Urinary bladder (tissue), 3 donors: ENCODE measurements at regions not wholly inside any gene's neighbourhood (a gene's known extent, or its start where the extent isn't known, plus 50 kb on each side); places are given as distances from the start of the nearest gene placed in this dataset.

Source experiments
- DNase-seq: peaks from one replicate; pipeline ENCODE4 v3.0.0-alpha.2; 2015; ENCODE audit errors: extremely low spot score
- H3K27ac ChIP-seq: one replicate; pipeline ENCODE4 v1.5.1; 2013; ENCODE audit warnings: low read depth, mild to moderate bottlenecking, moderate library complexity
- H3K36me3 ChIP-seq: one replicate; pipeline ENCODE4 v1.6.1; 2013; ENCODE audit warnings: mild to moderate bottlenecking, moderate library complexity; ENCODE audit not compliant: insufficient read depth
- H3K4me1 ChIP-seq: one replicate; pipeline ENCODE4 v1.6.1; 2013; ENCODE audit warnings: mild to moderate bottlenecking, moderate library complexity; ENCODE audit not compliant: insufficient read depth
- H3K4me3 ChIP-seq: one replicate; pipeline ENCODE4 v1.5.1; 2013; ENCODE audit warnings: low read depth, low read length
- WGBS: extraction: QIAGEN DNeasy Blood & Tissue Kit; methylation state at CpG from one replicate; pipeline ENCODE4 v1.1.7; 2013; 5-methylcytosine and 5-hydroxymethylcytosine counted together
- donor health status: healthy with polysubstance abuse.
- donor health status: healthy.

DNA sequence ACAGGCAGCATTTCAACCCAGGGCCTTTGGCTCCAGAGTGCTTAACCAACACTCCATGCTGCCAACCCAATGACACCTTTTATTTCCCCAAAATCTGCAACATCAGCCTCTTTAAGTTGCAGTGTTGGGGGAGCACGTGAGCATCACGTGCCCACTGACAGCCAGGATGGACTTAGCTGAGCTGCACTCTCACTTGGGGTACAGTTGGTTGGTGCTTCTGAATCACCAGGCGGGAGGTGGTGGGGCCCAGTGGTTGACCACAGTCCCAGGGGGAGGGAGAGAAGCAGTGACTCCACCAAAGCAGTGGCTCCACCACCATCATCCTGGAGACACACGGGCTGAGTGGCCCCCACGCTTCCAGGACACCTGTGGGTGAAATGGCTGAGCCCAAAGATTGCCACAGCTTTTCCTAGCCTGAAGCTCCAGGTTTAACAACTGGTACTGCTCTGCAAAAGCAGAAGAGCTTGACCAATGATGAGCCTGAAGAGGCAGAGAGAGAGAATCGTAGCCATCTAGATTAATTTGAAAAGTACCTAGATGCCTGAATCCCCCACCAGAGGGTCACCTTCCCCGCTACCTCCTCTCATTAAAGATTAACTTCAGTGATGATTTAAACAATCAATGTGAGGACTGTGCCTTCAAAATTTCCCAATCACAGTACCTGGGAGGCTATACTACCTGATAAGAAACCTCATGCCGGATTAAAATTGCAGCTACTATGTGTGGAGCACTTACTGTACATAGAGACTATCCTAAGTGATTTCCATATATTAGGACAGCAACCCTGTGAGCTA is 193.8 kb downstream of the FOXO1 start:
- Histone ChIP-seq H3K27ac (no peak overlapping the region), H3K4me1 (no peaks in the 10 kb centered on the region), H3K4me3 (no peak overlapping the region), H3K36me3 (no peaks in the 10 kb centered on the region)
- DNase-seq = no peak
- WGBS = 90% methylated on average over 8 of the region's 8 CpGs

- no peak overlapping the region for H3K4me3 ChIP-seq
- 92% methylated on average over 3 of the region's 3 CpGs for WGBS
- no peaks in the 10 kb centered on the region for H3K4me1 ChIP-seq
- H3K27ac ChIP-seq = no peak overlapping the region
- no peaks in the 10 kb centered on the region for H3K36me3 ChIP-seq
- no peak for DNase-seq
These were observed 190.8 kb downstream of the FOXO1 start for GRCh38 chr13:40475617-40476016.

GRCh38 chr13:40476175-40476958 is 190.1 kb downstream of the FOXO1 start:
- Histone ChIP-seq H3K4me3 (no peak overlapping the region), H3K27ac (no peak overlapping the region), H3K4me1 (no peaks in the 10 kb centered on the region), H3K36me3 (no peaks in the 10 kb centered on the region)
- no peak for DNase-seq
- WGBS = 35% methylated on average over 4 of the region's 4 CpGs

DNA sequence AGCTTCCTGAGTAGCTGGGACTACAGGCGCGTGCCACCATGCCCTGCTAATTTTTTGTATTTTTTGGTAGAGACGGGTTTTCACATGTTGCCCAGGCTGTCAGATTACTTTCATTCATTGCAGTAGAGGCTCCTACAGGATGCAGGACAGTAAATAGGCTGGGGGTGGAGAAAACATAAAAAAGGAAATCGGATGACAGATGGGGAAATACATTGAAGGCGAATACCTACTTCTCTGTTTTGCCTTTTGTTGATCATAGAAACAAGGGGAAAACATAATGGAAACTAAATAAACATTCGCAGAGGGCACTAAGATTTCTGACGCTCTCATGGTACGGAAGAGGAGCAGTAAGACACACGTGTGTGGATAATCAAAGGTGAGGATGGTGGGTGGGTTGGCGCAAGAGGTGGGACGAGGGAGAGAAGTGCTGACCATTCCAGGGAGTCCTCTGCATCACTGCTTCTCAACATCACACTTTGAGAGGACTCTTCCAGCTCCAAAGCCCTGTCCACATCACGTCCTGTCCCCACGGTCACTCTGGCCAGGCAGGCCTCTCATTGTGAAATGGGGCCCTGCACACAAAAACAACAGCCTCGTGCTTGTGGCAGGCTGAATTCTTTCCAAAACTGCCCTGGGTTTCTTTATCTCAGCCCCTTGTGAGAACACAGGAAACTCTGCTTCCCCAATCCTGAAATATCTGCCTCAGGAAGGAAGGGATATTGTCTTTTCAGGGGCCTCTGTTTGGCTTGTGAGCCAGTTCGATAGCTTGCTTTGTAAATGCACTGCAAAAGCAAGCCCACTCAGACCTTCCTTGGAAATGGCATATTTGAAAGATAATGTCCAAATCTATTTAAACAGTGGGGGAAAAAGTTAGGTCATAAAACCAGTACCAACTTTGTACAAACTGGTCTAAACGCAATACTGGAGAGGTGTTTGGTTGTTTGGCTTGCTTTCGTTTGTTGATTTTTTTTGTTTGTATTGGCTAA is 188.5 kb downstream of the FOXO1 start:
- peak; percentile 6 for DNase-seq
- H3K4me1 ChIP-seq = no peaks in the 10 kb centered on the region
- WGBS = 78% methylated on average over 17 of the region's 17 CpGs
- no peak overlapping the region for H3K4me3 ChIP-seq
- no peak overlapping the region for H3K27ac ChIP-seq
- H3K36me3 ChIP-seq = no peaks in the 10 kb centered on the region

- Histone ChIP-seq H3K4me1 (no peaks in the 10 kb centered on the region), H3K4me3 (no peak overlapping the region), H3K36me3 (no peaks in the 10 kb centered on the region), H3K27ac (no peak overlapping the region)
- no peak for DNase-seq
- 90% methylated on average over 7 of the region's 7 CpGs for WGBS
These were observed 187.7 kb downstream of the FOXO1 start for GRCh38 chr13:40478775-40479174.

- Histone ChIP-seq H3K27ac (no peak overlapping the region), H3K36me3 (no peaks in the 10 kb centered on the region), H3K4me1 (no peaks in the 10 kb centered on the region), H3K4me3 (no peak overlapping the region)
- DNase-seq = no peak
- WGBS = 91% methylated on average over 28 of the region's 28 CpGs
These were observed 187.1 kb downstream of the FOXO1 start for GRCh38 chr13:40479196-40479845.

GRCh38 chr13:40480012-40480914 is 186.2 kb downstream of the FOXO1 start:
- Histone ChIP-seq H3K36me3 (no peaks in the 10 kb centered on the region), H3K4me3 (no peak overlapping the region), H3K4me1 (no peaks in the 10 kb centered on the region), H3K27ac (no peak overlapping the region)
- no peak for DNase-seq
- WGBS = 66% methylated on average over 19 of the region's 19 CpGs

DNA sequence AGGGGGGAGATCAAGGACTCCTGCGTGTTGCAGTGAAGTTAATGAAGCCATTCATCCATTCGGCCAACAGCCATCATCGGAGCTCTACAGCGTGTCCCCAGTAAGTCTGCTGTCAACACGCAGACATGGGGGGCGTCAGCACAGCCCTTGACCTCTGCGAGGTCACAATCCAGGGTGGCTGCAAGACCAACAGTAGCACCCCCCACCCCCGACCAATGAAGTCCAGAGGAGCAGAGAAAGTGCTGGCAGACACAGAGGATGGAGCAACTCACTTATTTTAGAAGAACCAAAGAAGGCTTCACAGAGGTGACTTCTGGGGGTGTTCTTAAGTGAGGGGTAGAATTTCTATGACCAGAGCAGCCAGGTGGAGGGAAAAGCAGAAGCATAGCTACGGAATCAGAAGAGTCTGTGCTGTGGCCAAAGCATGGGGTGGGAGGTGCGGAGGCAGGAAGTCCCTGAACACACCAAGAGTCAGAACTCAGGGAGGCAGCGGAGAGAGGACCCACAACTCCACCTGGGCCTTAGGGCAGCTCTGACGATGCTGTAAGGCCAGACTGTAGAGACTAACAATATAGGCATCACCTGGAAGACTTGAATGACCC is 185.4 kb downstream of the FOXO1 start:
- 85% methylated on average over 12 of the region's 12 CpGs for WGBS
- Histone ChIP-seq H3K27ac (no peak overlapping the region), H3K36me3 (no peaks in the 10 kb centered on the region), H3K4me1 (no peaks in the 10 kb centered on the region), H3K4me3 (no peak overlapping the region)
- DNase-seq = no peak

- WGBS = 96% methylated on average over 13 of the region's 13 CpGs
- Histone ChIP-seq H3K4me1 (no peaks in the 10 kb centered on the region), H3K4me3 (no peak overlapping the region), H3K36me3 (no peaks in the 10 kb centered on the region), H3K27ac (no peak overlapping the region)
- no peak for DNase-seq
These were observed 182.8 kb downstream of the FOXO1 start for GRCh38 chr13:40483601-40484000.

DNA sequence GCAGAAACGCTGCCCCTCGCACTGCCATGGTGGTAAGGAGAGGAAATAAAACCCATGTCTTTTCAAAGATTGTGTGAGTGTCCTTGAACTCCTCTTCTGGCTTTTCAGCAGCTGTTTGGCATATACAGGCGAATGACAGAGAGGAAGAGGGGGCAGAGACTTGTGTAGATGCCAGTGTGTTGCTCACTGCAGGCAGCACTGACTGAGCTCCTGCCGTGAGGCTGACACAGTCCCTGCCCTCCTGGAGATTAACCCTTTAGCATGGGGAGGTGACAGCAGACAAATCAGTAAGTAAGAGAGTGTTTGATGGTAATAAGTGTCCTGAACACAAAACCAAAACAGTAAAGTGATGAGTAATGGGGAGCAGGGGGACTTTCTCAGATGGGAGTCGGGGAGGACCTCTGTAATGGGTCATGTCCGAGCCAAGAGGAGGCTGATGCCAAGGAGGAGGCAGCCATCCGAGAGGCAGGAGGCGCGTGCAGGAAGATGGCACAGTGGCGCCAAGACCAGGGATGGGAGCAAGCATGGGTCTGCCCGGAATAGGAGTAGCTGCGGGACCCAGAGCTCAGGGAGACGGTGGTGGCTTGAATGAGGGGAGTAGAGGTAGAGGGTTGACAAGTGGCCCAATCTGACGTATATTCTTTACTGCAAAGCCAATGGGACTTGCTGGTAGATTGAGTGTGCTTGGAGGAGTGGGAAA is 182.2 kb downstream of the FOXO1 start:
- WGBS = 83% methylated on average over 14 of the region's 14 CpGs
- H3K27ac ChIP-seq = no peak overlapping the region
- H3K36me3 ChIP-seq = no peaks in the 10 kb centered on the region

GRCh38 chr13:40484974-40485373 is 181.5 kb downstream of the FOXO1 start:
- H3K4me1 ChIP-seq = no peaks in the 10 kb centered on the region
- H3K4me3 ChIP-seq = no peak overlapping the region
- no peak for DNase-seq
- H3K36me3 ChIP-seq = no peaks in the 10 kb centered on the region
- H3K27ac ChIP-seq = no peak overlapping the region
- WGBS = 67% methylated on average over 7 of the region's 7 CpGs

More for the DNA sequence above, 182.2 kb downstream of the FOXO1 start:
- no peak for DNase-seq
- no peaks in the 10 kb centered on the region for H3K4me1 ChIP-seq
- no peak overlapping the region for H3K4me3 ChIP-seq
